Ascending aorta (tissue), 2 donors: ENCODE measurements at regions not wholly inside any gene's neighbourhood (a gene's known extent, or its start where the extent isn't known, plus 50 kb on each side); places are given as distances from the start of the nearest gene placed in this dataset.
A peak's percentile ranks its signal among the peaks of the same experiment; 100 is the strongest.
"Not testable (repeated sequence)": the region's sequence is repeated elsewhere in the genome, so short reads cannot be mapped to it uniquely, and the experiment has no call there.

Experiments used
- DNase-seq, 2 donors: peaks; one replicate each; pipeline ENCODE4 v3.0.0-alpha.2; 2019; ENCODE audit warnings: low spot score in 2 of 2
- H3K27ac ChIP-seq, 2 donors: fragments of 200-600 bp; sonication (generic); one replicate each; pipeline ENCODE4 v1.5.1; 2016 to 2017; ENCODE audit warnings: mild to moderate bottlenecking in 1 of 2
- H3K27me3 ChIP-seq: fragments of 200-600 bp; sonication (generic); one replicate; pipeline ENCODE4 v1.5.1; 2017
- H3K36me3 ChIP-seq, 2 donors: fragments of 200-600 bp; sonication (generic); one replicate each; pipeline ENCODE4 v1.5.1; 2016
- H3K4me1 ChIP-seq, 2 donors: fragments of 200-600 bp; sonication (generic); one replicate each; pipeline ENCODE4 v1.5.1; 2016 to 2017; ENCODE audit warnings: mild to moderate bottlenecking in 1 of 2
- H3K4me3 ChIP-seq, 2 donors: fragments of 200-600 bp; sonication (generic); one replicate each; pipeline ENCODE4 v1.5.1; 2016 to 2017; ENCODE audit warnings: mild to moderate bottlenecking in 1 of 2
- H3K9me3 ChIP-seq, 2 donors: fragments of 200-600 bp; sonication (generic); one replicate each; pipeline ENCODE4 v1.5.1; 2016
- intact Hi-C: fragments of 100-400 bp; cut with DNase I; formaldehyde crosslinking; loops from one replicate; pipeline ENCODE4 v1.15.1; 2023
- TF ChIP-seq, protein P1 (sequence below), 3 experiments: fragments of 200-600 bp in 2 of 3; fragments of 450-650 bp in 1 of 3; sonication (generic) in 2 of 3; IDR thresholded peaks; one replicate each; pipeline ENCODE4 v1.5.1; 2016 to 2019; ENCODE audit warnings: antibody characterized with exemption in 3 of 3, mild to moderate bottlenecking in 1 of 3, moderate library complexity in 1 of 3

DNA sequence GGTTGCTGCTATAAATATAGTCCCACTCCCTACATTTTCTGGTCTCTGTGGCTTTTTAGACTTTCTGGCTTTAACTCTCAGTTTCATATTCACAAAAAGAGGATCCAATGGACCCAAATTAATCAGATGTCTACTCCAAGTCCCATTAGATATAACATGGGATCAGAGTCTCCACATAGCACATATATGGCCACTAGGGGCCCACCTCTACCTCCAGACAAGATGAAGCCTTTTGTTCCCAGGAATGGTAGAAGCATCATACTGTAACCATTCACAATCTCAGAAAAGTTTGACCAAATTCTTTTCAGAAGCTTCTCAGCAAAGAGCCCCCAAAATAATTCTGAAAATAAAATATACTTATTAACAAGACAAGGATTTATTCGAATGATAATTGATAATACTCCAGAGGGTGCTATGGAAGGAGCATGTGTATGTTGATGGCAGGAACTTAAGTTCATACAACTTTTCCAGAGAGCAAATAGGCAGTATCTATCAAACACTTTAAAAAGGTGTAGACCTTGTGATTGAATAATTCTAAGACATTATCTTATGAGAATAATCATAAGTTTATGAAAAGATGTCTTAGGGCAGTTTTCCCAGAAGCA lies 382.3 kb upstream of the CRIM1 start:
- DNase-seq, result no peak
- intact Hi-C loops, result no loop called here
- Histone ChIP-seq H3K4me3 (no peak overlapping the region), H3K36me3 (no peaks in the 10 kb centered on the region), H3K4me1 (no peaks in the 10 kb centered on the region), H3K27me3 (no peaks in the 10 kb centered on the region), H3K27ac (no peak overlapping the region), H3K9me3 (no peaks in the 10 kb centered on the region)
- TF ChIP-seq, protein P1, sequence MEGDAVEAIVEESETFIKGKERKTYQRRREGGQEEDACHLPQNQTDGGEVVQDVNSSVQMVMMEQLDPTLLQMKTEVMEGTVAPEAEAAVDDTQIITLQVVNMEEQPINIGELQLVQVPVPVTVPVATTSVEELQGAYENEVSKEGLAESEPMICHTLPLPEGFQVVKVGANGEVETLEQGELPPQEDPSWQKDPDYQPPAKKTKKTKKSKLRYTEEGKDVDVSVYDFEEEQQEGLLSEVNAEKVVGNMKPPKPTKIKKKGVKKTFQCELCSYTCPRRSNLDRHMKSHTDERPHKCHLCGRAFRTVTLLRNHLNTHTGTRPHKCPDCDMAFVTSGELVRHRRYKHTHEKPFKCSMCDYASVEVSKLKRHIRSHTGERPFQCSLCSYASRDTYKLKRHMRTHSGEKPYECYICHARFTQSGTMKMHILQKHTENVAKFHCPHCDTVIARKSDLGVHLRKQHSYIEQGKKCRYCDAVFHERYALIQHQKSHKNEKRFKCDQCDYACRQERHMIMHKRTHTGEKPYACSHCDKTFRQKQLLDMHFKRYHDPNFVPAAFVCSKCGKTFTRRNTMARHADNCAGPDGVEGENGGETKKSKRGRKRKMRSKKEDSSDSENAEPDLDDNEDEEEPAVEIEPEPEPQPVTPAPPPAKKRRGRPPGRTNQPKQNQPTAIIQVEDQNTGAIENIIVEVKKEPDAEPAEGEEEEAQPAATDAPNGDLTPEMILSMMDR (IDR thresholded peaks at IDR 0.05), result peak in 1 of 3 experiments; percentile 24

DNA sequence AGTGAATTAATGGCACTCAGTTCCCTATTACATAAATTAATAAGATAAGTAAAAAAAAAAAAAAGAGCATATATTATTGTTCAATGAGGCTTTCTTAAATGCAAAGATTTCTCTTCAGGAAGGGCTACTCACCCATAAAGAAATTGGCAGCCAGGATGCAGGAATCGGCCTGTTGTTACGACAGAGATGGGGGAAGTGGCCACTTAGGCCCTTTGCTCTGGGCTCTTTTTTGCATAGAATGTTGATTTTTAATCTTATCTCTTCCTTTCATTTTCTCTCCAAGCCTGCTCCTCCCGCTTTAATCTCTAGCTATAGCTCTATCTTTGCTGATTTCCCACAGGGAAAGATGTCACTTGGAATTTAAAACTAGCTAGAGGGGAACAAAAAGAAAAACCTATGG lies 391.8 kb upstream of the CRIM1 start:
- Histone ChIP-seq H3K4me3 (no peak overlapping the region), H3K4me1 (no peaks in the 10 kb centered on the region), H3K27ac (no peak overlapping the region), H3K9me3 (peaks cover 0 to 4% of the 10 kb centered on the region in 2 donors), H3K36me3 (no peaks in the 10 kb centered on the region), H3K27me3 (no peaks in the 10 kb centered on the region)
- intact Hi-C loops, result no loop called here
- DNase-seq, result no peak
- TF ChIP-seq, protein P1 (IDR thresholded peaks at IDR 0.05), result no peak

DNA sequence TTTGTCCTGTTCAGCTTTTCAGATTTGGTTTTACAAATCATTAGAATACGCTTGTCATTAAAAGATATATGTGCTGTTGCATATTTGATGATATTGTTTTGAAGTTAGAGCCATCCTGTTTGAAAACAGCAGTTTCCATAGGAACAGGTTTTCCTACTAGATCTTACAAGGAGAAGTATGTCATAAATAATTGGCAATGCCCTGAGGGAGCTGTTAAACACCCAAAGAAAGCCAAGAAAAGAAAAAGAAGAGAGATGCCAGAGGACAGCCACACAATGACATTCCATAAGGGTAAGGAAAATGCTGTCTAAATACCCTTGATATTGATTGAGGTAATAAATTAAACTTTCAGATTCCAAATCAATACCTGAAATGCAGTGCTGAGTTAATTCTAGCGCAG lies 392.2 kb upstream of the CRIM1 start:
- Histone ChIP-seq H3K4me1 (no peaks in the 10 kb centered on the region), H3K27ac (no peak overlapping the region), H3K36me3 (no peaks in the 10 kb centered on the region), H3K4me3 (no peak overlapping the region), H3K9me3 (peaks cover 0 to 4% of the 10 kb centered on the region in 2 donors), H3K27me3 (no peaks in the 10 kb centered on the region)
- DNase-seq, result no peak
- intact Hi-C loops, result no loop called here
- TF ChIP-seq, protein P1 (IDR thresholded peaks at IDR 0.05), result no peak

DNA sequence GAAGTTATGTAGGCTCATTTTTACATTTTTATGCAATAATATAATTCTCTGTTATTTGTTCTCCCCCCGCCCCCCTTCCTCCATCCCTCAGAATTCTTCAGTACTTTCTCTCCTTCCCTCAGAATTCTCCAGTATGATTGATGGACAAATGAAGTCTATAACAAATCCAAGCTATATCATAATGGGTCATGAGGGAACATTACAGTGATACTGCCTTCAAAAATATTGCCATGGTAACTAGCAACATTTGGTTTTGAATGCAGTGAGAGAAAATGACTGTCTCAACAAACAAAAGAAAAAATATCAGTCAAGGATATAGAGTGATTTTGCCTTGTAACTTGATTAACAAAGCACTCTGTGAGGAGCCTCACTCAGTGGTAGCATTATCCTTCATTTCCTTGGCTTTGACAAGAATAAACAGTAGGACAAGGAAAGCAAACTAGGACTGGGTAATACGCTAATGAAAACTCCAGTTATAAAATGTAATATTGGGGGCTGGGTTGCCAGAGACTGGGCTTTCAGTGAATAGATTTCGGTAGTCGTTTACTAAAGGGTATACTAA lies 392.9 kb upstream of the CRIM1 start:
- Histone ChIP-seq H3K36me3 (no peaks in the 10 kb centered on the region), H3K4me1 (no peaks in the 10 kb centered on the region), H3K27me3 (no peaks in the 10 kb centered on the region), H3K27ac (no peak overlapping the region), H3K9me3 (peaks cover 0 to 4% of the 10 kb centered on the region in 2 donors), H3K4me3 (no peak overlapping the region)
- DNase-seq, result no peak
- intact Hi-C loops, result no loop called here
- TF ChIP-seq, protein P1 (IDR thresholded peaks at IDR 0.05), result no peak

DNA sequence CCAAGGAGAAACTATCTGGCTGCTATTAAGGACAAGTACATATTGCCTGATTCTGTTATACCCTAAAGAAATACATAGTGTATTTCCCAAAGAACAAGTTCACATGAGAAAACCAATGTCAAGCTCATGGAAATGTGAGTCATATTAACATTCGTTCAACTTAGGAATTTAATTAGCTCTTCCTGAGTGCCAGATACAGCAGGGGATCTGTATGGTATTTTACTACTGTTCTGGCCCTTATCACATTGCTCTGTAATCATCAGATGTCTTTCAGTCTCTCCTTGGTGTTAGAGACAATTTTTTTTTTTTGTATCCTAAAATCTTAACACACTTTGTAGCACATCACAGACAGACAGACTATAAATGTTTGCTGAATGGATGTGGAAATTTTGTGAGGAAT lies 395.0 kb upstream of the CRIM1 start:
- Histone ChIP-seq H3K36me3 (no peaks in the 10 kb centered on the region), H3K4me1 (no peaks in the 10 kb centered on the region), H3K27me3 (no peaks in the 10 kb centered on the region), H3K27ac (no peak overlapping the region), H3K4me3 (no peak overlapping the region), H3K9me3 (peaks cover 0 to 4% of the 10 kb centered on the region in 2 donors)
- TF ChIP-seq, protein P1 (IDR thresholded peaks at IDR 0.05), result no peak
- DNase-seq, result no peak
- intact Hi-C loops, result no loop called here

DNA sequence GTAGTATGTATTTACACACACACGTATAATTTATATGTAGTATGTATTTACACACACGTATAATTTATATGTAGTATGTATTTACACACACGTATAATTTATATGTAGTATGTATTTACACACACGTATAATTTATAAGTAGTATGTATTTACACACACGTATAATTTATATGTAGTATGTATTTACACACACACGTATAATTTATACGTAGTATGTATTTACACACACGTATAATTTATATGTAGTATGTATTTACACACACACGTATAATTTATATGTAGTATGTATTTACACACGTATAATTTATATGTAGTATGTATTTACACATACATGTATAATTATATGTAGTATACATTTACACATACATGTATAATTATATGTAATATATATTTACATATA lies 398.5 kb upstream of the CRIM1 start:
- H3K36me3 ChIP-seq, H3K4me1 ChIP-seq, H3K27me3 ChIP-seq, intact Hi-C loops, H3K27ac ChIP-seq, DNase-seq, H3K9me3 ChIP-seq, H3K4me3 ChIP-seq: not testable (repeated sequence)
